ENCODE measurements at regions not wholly inside any gene's neighbourhood (a gene's known extent, or its start where the extent isn't known, plus 50 kb on each side); places are given as distances from the start of the nearest gene placed in this dataset.

GRCh38 chr7:68031180-68031943, 1034.7 kb downstream of the TYW1 start:
- TF ChIP-seq, protein P1, sequence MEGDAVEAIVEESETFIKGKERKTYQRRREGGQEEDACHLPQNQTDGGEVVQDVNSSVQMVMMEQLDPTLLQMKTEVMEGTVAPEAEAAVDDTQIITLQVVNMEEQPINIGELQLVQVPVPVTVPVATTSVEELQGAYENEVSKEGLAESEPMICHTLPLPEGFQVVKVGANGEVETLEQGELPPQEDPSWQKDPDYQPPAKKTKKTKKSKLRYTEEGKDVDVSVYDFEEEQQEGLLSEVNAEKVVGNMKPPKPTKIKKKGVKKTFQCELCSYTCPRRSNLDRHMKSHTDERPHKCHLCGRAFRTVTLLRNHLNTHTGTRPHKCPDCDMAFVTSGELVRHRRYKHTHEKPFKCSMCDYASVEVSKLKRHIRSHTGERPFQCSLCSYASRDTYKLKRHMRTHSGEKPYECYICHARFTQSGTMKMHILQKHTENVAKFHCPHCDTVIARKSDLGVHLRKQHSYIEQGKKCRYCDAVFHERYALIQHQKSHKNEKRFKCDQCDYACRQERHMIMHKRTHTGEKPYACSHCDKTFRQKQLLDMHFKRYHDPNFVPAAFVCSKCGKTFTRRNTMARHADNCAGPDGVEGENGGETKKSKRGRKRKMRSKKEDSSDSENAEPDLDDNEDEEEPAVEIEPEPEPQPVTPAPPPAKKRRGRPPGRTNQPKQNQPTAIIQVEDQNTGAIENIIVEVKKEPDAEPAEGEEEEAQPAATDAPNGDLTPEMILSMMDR (IDR thresholded peaks at IDR 0.05; ENCODE audit: insufficient read depth, low read depth, low read length) = no peak
- TF ChIP-seq EZH2 (IDR thresholded peaks at IDR 0.05; ENCODE audit: insufficient read depth, low read length) = no peak

Data from astrocyte (in vitro differentiated cells and primary cell).